Right lobe of liver (tissue), 4 donors: ENCODE measurements at regions not wholly inside any gene's neighbourhood (a gene's known extent, or its start where the extent isn't known, plus 50 kb on each side); places are given as distances from the start of the nearest gene placed in this dataset.

ENCODE experiments used
- CTCF ChIP-seq, 4 donors: fragments of 200-600 bp in 3 of 4; fragments of 450-650 bp in 1 of 4; IDR thresholded peaks; one replicate each; pipeline versions ENCODE4 v1.5.1 to v1.8.0; 2016 to 2022; ENCODE audit warnings: antibody characterized with exemption in 4 of 4, mild to moderate bottlenecking in 2 of 4
- POLR2A ChIP-seq: fragments of 450-650 bp; IDR thresholded peaks from one replicate; pipeline ENCODE4 v1.6.1; 2017; ENCODE audit warnings: antibody characterized with exemption, mild to moderate bottlenecking
- donor health status: DM: no; HTN: no; CAD: no.
- donor health status: DM: no; HTN: no; CAD: no.
- donor health status: DM: no; HTN: yes; CAD: no.

- TF ChIP-seq POLR2A, result no peak
- no peak for TF ChIP-seq CTCF (IDR thresholded peaks at IDR 0.05)
These were observed 173.1 kb downstream of the DUSP6 start for GRCh38 chr12:89179245-89179644.
